ENCODE measurements at regions not wholly inside any gene's neighbourhood (a gene's known extent, or its start where the extent isn't known, plus 50 kb on each side); places are given as distances from the start of the nearest gene placed in this dataset.
A peak's percentile ranks its signal among the peaks of the same experiment; 100 is the strongest.

- DNase-seq (ENCODE audit: low read depth in 2 of 2): no peak
Measured at GRCh38 chr3:152516216-152516615, 247.5 kb downstream of the MBNL1 start.

- no peak for DNase-seq (ENCODE audit: low read depth in 2 of 2)
Measured at GRCh38 chr3:152517502-152517901, 248.8 kb downstream of the MBNL1 start.

GRCh38 chr3:152518346-152518745 lies 249.6 kb downstream of the MBNL1 start:
- no peak for DNase-seq (ENCODE audit: low read depth in 2 of 2)

GRCh38 chr3:152519376-152519775 lies 250.6 kb downstream of the MBNL1 start:
- no peak for DNase-seq (ENCODE audit: low read depth in 2 of 2)

GRCh38 chr3:152522036-152522435 lies 253.3 kb downstream of the MBNL1 start:
- no peak for DNase-seq (ENCODE audit: low read depth in 2 of 2)

- peak in 1 of 2 donors; percentile 5 for DNase-seq (ENCODE audit: low read depth in 2 of 2)
Measured at GRCh38 chr3:152524198-152525140, 255.7 kb downstream of the MBNL1 start.

- no peak for DNase-seq (ENCODE audit: low read depth in 2 of 2)
Measured at GRCh38 chr3:152531717-152532116, 263.0 kb downstream of the MBNL1 start.

- no peak for DNase-seq (ENCODE audit: low read depth in 2 of 2)
Measured at GRCh38 chr3:152538518-152538917, 269.8 kb downstream of the MBNL1 start.

- DNase-seq (ENCODE audit: low read depth in 2 of 2): no peak
Measured at GRCh38 chr3:152539191-152539764, 270.5 kb downstream of the MBNL1 start.

GRCh38 chr3:152540120-152540519 lies 271.4 kb downstream of the MBNL1 start:
- no peak for DNase-seq (ENCODE audit: low read depth in 2 of 2)

GRCh38 chr3:152547153-152547552 lies 278.4 kb downstream of the MBNL1 start:
- no peak for DNase-seq (ENCODE audit: low read depth in 2 of 2)

GRCh38 chr3:152549263-152549662 lies 280.5 kb downstream of the MBNL1 start:
- DNase-seq (ENCODE audit: low read depth in 2 of 2): no peak

GRCh38 chr3:152550284-152550683 lies 281.6 kb downstream of the MBNL1 start:
- no peak for DNase-seq (ENCODE audit: low read depth in 2 of 2)

GRCh38 chr3:152554980-152555379 lies 280.0 kb upstream of the P2RY1 start:
- DNase-seq (ENCODE audit: low read depth in 2 of 2): no peak

GRCh38 chr3:152555666-152556291 lies 279.2 kb upstream of the P2RY1 start:
- DNase-seq (ENCODE audit: low read depth in 2 of 2): no peak

- no peak for DNase-seq (ENCODE audit: low read depth in 2 of 2)
Measured at GRCh38 chr3:152556731-152557254, 278.1 kb upstream of the P2RY1 start.

GRCh38 chr3:152557302-152557999 lies 277.5 kb upstream of the P2RY1 start:
- DNase-seq (ENCODE audit: low read depth in 2 of 2): no peak

GRCh38 chr3:152558386-152558785 lies 276.5 kb upstream of the P2RY1 start:
- DNase-seq (ENCODE audit: low read depth in 2 of 2): no peak

GRCh38 chr3:152559246-152559645 lies 275.7 kb upstream of the P2RY1 start:
- DNase-seq (ENCODE audit: low read depth in 2 of 2): no peak

GRCh38 chr3:152564459-152564858 lies 270.5 kb upstream of the P2RY1 start:
- no peak for DNase-seq (ENCODE audit: low read depth in 2 of 2)

- no peak for DNase-seq (ENCODE audit: low read depth in 2 of 2)
Measured at GRCh38 chr3:152574461-152575079, 260.4 kb upstream of the P2RY1 start.
